HG03469 (cell line): ENCODE measurements at regions not wholly inside any gene's neighbourhood (a gene's known extent, or its start where the extent isn't known, plus 50 kb on each side); places are given as distances from the start of the nearest gene placed in this dataset.
"Not testable (repeated sequence)": the region's sequence is repeated elsewhere in the genome, so short reads cannot be mapped to it uniquely, and the experiment has no call there.

Experiments used
- ATAC-seq: cut with Tn5 transposase; IDR thresholded peaks from one replicate; pipeline ENCODE4 v1.9.1; 2021; ENCODE audit warnings: mild to moderate bottlenecking, moderate library complexity, moderate number of reproducible peaks; ENCODE audit not compliant: unreplicated experiment

DNA sequence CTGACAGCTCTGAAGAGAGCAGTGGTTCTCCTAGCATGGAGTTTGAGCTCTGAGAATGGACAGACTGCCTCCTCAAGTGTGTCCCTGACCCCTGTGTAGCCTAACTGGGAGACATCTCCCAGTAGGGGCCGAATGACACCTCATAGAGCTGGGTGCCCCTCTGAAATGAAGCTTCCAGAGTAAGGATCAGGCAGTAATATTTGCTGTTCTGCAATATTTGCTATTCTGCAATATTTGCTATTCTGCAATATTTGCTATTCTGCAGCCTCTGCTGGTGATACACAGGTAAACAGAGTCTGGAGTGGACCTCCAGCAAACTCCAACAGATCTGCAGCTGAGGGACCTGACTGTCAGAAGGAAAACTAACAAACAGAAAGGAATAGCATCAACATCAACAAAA, 105.5 kb downstream of the BUD13 start:
- not testable (repeated sequence) for ATAC-seq

DNA sequence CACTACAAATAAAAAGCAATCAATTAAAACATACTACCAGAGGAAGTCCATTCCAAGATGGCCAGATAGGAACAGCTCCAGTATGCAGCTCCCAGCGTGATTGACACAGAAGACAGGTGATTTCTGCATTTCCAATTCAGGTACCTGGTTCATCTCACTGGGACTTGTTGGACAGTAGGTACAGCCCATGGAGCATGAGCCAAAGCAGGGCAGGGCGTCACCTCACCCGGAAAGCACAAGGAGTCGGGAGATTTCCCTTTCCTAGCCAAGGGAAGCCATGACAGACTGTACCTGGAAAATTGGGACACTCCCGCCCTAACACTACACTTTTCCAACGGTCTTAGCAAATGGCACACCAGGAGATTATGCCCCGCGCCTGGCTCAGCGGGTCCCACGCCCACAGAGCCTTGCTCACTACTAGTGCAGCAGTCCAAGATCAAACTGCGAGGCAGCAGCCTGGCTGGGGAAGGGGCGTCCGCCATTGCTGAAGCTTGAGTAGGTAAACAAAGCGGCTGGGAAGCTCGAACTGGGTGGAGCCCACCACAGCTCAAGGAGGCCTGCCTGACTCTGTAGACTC, 106.0 kb downstream of the BUD13 start:
- ATAC-seq = not testable (repeated sequence)

GRCh38 chr11:116665523-116665922, 107.3 kb downstream of the BUD13 start:
- no peak for ATAC-seq

DNA sequence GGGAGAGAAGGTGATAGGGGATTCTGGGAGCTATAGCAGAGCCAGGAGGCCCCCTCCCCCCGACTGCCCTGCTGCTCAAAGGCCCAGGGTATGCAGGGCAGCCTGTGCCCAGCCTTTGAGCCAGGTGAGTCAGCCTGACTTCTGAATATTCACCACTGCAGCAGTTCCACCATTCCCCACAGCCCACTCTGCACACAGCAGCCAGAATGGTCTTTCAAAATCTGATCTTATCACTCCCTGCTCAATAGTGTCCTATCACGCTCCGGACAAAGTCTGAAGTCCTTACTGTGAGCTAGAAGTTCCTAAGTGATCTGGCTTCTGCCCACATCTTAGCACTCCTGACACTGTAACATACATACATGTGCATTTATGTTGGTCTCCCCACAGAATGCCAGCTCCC, 111.7 kb downstream of the BUD13 start:
- ATAC-seq = no peak

GRCh38 chr11:116660011-116660410, 112.8 kb downstream of the BUD13 start:
- ATAC-seq = no peak

DNA sequence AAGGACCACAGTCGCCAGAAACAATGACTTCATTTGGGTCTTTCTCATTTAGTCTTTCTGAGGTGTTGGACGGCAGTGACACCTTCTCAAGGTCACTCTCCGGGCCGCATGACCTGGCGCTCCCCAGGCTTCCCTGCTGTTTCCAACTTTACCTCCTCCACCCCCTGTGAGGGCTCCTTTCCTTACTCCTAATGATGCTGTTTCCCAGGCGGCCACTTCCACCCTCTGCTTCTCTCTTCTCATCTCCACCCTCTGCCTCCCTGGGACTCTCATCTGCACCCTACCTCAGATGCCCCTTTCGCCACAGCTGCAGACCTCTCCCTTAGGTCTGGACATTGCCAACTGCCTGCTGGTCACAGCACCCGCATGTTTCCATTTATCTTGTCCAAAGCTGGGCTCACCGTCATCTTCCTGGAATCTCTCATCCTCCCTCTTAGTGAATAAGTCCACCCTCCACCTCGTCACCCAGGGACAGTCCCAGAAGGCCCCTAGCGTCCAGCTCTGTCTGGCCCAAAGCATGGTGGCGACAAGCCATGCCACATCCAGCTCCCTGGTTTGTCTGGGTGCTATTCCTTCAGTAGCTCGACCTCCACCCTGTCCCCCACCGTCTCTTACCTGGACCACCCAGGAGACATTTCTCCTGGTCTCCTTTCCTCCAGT, 113.8 kb downstream of the BUD13 start:
- no peak for ATAC-seq

DNA sequence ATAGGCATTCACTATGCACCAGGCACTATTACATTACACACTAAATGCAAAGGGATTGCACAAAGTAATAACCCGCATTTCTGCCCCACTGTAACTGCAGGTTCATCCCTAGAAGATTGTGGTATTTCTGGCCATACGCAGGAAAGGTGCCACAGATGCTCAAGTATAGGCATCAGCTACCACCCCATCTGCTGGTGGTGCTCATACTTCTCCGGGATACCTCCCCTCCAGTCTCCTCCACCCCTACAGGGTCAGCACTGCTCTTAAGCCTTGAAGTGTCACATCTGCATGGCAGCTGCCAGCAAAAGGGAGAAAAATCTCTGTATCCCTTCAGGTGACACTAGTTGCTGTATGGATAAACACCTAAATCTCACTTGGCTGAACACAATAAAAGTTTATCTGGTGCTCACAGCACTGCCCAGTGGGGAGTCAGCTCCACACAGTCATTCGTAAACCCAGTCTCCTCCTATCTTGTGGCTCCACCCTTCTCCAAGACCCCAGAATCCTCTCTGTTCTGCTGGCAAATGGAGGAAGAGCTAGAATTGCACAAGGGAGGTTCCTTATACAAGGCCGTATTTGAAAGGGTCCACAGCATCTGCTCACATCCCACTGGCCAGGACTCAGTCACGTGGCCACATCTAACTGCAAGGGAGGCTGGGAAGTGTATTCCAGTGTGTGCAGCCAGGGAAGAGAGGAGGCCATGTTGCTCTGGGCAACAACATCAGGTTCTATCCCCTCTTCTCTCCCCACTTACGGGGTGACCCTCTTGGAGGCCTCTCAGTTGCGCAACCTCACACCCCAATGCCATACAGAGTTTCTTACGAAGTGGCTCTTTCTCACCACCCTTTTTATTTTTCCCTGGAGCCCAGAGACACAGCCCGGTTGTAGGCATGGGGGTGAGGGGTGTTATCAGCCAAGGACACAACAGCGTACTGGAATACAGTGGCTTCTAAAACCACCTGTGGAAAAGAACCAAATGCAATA, 114.7 kb downstream of the BUD13 start:
- no peak for ATAC-seq

- no peak for ATAC-seq
These were observed 116.8 kb downstream of the BUD13 start for GRCh38 chr11:116656011-116656410.

DNA sequence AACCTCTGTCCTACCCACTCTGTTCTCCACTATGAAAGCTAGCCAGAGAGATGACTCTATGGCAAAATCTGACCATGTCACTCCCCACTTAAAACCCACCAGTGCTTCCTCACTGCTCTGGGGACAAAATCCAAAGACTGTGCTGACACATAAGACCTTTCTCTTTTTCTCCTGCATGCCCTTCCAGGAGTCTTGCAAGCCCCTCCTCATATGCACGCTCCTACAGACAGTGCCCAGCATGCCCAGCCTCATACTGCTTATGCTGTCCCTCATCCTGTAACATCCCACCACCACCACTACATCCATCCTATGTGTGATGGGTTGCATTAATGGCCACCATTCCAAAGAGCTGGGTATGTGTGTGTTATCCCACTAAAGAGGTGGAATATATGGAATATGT, 118.3 kb downstream of the BUD13 start:
- ATAC-seq = no peak

DNA sequence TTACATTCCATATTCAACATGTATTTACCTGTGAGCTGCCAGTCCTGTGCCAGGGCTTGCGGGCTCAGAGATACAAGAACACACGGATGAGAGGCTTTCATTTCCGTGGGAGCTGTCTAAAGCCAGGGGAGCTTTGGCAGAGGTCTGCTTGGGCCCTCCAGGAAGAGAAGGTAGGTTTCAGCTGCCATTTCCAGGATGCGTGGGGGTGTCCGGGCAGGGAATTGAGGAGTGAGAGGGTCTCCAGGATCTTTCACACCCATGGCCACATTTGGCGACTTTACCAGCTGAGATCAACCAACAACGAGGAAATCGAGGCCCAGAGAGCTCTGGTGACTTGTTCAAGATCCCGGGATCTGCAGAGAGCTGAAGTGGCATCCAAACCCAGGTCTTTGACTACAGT, 119.6 kb downstream of the BUD13 start:
- no peak for ATAC-seq

- ATAC-seq = no peak
These were observed 121.0 kb downstream of the BUD13 start for GRCh38 chr11:116651737-116652237.

DNA sequence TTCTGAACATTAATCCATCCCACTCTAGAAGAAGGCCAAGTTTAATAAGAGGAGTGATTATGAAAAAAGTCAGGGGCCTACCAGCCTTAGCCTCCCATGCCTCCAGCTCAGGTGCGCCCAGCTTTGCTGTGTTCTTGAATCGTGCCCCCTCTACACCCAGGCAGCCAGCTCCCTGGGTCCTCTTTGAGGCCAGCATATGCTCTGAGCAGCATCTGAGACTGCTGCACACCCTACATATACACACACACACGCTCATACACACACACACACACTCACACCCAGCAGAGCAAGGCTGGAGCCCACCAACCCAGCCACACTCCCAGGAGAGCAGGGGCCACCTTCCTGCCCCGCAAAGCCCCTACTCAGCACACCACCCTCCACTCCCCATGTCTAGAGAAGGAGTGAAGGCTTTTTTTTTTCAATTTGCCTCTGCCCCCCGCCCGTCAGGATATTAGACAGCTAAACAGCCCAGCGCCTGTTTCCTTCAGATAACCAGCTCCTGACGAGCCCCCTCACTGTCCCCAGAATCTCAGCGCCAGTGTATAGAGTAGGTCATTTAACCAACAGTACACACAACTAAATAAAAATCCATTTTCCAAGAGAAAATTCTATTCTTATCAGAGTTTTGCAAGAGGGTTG, 121.6 kb downstream of the BUD13 start:
- ATAC-seq = no peak

DNA sequence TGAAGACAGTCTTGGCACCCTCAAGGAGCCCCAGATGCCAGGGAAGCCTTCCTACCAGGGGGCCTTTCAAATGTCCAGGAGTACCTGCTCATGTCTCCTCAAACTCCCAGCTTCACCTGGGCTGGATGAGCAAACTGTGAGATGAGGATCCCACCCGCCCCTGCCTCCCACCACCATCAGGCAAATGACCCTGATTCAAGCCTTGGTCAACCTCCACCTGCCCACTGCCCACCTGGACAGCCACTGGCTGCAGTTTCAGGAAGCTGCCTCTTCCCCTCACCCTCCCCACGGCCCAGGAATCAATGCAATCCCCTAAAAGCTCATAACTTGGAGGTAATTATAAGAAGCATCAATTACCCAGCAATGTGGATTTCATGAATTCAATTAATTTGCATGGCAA, 122.7 kb downstream of the BUD13 start:
- ATAC-seq = no peak

- ATAC-seq = no peak
These were observed 123.5 kb downstream of the BUD13 start for GRCh38 chr11:116649268-116649667.

- no peak for ATAC-seq
These were observed 124.3 kb downstream of the BUD13 start for GRCh38 chr11:116648247-116649174.

DNA sequence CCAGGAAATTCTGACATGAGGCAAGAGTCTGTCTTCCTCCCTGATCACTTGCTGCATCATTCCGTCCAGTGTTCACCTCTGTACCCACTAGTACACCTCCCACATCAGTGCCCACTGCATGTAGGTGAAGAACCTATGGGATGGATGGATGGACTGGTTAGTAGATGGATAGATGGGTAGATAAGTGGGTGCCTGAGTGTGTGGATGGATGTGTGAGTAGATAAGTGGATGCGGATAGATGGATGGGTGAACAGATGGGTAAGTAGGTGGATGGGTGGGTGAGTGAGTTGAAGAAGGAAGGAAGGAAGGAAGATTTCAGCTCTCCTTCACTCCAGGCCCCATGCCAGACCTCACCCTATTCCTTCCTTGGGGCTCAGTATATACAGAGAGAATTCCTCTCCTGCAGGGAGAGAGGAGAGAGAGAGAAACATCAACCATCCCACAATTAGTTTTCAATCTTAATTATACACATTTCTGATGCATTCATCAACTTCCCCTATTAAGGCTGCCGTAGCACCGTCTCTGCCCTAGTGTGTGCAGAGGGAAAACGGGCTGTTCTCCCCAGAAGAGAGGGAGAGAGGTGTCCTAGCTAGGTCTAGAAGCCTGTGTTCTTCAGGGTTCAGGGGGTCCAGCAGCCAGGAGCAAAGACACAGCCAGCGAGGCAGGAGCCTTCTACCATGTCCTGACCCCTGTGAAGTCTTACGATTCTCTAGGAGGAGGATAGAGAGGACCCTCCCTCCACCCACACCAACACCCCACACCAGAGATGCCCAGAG, 125.3 kb downstream of the BUD13 start:
- ATAC-seq = no peak

DNA sequence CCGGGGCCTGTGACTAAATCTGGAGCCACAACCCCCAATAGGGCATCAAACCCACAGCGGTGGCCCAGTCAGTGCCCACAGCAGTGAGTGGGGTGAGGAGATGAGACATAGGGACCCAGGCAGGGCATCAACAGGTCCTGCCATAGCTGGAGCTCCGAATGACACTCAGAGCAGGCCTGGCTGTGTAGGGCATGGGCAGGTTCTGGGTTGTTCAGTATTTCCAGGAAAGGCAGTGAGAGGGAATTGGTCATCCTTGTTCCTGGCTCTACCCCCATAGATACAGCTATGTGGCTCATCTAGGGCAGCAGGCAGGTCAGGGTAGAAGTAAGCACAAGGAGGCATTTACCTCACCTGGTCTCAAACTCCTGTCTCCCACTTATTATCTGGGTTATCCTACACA, 126.6 kb downstream of the BUD13 start:
- no peak for ATAC-seq

- ATAC-seq = no peak
These were observed 127.9 kb downstream of the BUD13 start for GRCh38 chr11:116644941-116645305.

DNA sequence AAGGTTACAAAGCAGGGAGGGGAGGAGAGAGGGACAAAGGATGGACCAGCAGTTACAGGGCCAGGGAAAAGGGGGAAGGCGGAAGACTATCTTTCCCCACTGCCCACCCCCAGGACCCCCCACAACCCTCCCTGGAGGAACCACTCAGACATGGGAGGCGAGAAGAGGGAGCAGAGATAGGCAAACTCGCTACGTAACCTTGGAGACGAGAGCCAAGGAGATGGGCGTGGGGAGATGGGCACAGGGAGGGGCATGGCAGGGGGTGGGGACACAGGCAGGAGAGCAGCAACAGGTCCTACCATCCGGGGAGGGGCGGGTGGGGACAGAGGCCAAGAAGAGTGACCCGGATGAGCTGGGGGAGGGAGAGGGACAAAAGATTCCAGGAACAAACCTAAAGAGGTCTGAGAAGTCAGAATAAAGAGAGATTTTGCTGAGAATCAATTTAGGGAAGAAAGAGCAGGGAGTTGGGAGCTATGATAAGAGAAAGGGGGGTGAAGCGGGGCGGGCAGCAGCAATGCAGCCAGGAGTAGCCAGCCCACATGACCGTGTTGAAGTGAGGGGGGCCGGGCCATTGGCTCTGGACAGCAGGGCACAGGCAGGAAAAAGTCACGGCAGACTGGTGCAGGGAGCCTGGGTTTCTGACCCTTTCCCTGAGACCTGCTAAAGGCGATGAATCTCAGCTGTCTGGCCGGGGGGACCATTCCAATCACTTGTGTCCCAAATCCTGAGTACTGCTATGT, 128.4 kb downstream of the BUD13 start:
- ATAC-seq = no peak
